HFFc6 (cell line): ENCODE measurements at regions not wholly inside any gene's neighbourhood (a gene's known extent, or its start where the extent isn't known, plus 50 kb on each side); places are given as distances from the start of the nearest gene placed in this dataset.
"Not testable (repeated sequence)": the region's sequence is repeated elsewhere in the genome, so short reads cannot be mapped to it uniquely, and the experiment has no call there.

Experiments used
- DNase-seq: peaks from one replicate; pipeline ENCODE4 v3.0.0-alpha.2; 2018
- H3K27ac Mint-ChIP-seq: 2 replicates; pipeline ENCODE4 v1.8.0; 2020; ENCODE audit warnings: mild to moderate bottlenecking, mixed read lengths
- H3K27me3 Mint-ChIP-seq: 2 replicates; pipeline ENCODE4 v1.8.0; 2021; ENCODE audit warnings: mild to moderate bottlenecking, moderate library complexity, mixed read lengths; ENCODE audit not compliant: insufficient read depth
- H3K36me3 Mint-ChIP-seq: 2 replicates; pipeline ENCODE4 v1.8.0; 2021; ENCODE audit warnings: low read depth, mixed read lengths
- H3K4me1 Mint-ChIP-seq: 2 replicates; pipeline ENCODE4 v1.8.0; 2020; ENCODE audit warnings: low read depth, mixed read lengths
- H3K4me3 Mint-ChIP-seq: 2 replicates; pipeline ENCODE4 v1.8.0; 2020; ENCODE audit warnings: mild to moderate bottlenecking, moderate library complexity, mixed read lengths
- H3K9me3 Mint-ChIP-seq: 2 replicates; pipeline ENCODE4 v1.8.0; 2020; ENCODE audit warnings: mild to moderate bottlenecking, mixed read lengths
- TF ChIP-seq, protein P1 (sequence below): fragments of 200-600 bp; sonication (generic); IDR thresholded peaks from 2 replicates; pipeline ENCODE4 v1.5.0; 2021; ENCODE audit warnings: antibody characterized with exemption, mild to moderate bottlenecking

DNA sequence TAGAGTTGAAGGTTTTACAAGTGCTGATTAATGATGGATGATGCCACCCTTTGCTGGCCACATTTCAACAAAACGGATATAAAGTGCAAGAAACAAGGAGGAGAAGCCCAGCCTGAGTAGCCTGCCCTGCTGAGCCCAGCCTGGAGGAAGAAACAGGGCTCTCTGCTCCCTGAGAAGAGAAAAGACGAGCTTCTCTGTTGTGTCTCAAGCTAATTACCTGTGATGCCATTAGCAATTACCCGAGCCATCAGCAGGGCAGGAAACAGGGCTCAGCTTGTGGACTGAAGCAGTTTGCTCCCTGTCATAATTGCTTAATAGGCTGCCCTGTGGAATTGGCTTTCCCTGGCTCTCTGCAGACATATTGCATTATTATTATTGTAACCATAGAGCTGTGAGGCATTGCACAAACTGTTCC, 709.3 kb upstream of the AUTS2 start:
- Mint-ChIP-seq H3K9me3 (peaks cover 17% of the 10 kb centered on the region), H3K36me3 (no peaks in the 10 kb centered on the region), H3K27ac (no peak overlapping the region), H3K4me1 (no peaks in the 10 kb centered on the region), H3K4me3 (no peak overlapping the region), H3K27me3 (no peaks in the 10 kb centered on the region; the same call in 1 of the 2 replicates)
- TF ChIP-seq, protein P1, sequence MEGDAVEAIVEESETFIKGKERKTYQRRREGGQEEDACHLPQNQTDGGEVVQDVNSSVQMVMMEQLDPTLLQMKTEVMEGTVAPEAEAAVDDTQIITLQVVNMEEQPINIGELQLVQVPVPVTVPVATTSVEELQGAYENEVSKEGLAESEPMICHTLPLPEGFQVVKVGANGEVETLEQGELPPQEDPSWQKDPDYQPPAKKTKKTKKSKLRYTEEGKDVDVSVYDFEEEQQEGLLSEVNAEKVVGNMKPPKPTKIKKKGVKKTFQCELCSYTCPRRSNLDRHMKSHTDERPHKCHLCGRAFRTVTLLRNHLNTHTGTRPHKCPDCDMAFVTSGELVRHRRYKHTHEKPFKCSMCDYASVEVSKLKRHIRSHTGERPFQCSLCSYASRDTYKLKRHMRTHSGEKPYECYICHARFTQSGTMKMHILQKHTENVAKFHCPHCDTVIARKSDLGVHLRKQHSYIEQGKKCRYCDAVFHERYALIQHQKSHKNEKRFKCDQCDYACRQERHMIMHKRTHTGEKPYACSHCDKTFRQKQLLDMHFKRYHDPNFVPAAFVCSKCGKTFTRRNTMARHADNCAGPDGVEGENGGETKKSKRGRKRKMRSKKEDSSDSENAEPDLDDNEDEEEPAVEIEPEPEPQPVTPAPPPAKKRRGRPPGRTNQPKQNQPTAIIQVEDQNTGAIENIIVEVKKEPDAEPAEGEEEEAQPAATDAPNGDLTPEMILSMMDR = no peak
- no peak for DNase-seq

GRCh38 chr7:68892236-68892635, 706.0 kb upstream of the AUTS2 start:
- no peaks in the 10 kb centered on the region for H3K4me1 Mint-ChIP-seq
- no peak for DNase-seq
- TF ChIP-seq, protein P1 = no peak
- H3K27ac Mint-ChIP-seq = no peak overlapping the region
- no peaks in the 10 kb centered on the region for H3K36me3 Mint-ChIP-seq
- H3K4me3 Mint-ChIP-seq = no peak overlapping the region
- H3K9me3 Mint-ChIP-seq = peaks cover 27% of the 10 kb centered on the region
- no peaks in the 10 kb centered on the region; the same call in 1 of the 2 replicates for H3K27me3 Mint-ChIP-seq

GRCh38 chr7:68893411-68893810, 704.9 kb upstream of the AUTS2 start:
- peaks cover 27% of the 10 kb centered on the region for H3K9me3 Mint-ChIP-seq
- no peak overlapping the region for H3K4me3 Mint-ChIP-seq
- no peaks in the 10 kb centered on the region; the same call in 1 of the 2 replicates for H3K27me3 Mint-ChIP-seq
- no peak for DNase-seq
- H3K27ac Mint-ChIP-seq = no peak overlapping the region
- H3K36me3 Mint-ChIP-seq = no peaks in the 10 kb centered on the region
- TF ChIP-seq, protein P1 = no peak
- H3K4me1 Mint-ChIP-seq = no peaks in the 10 kb centered on the region

- peaks cover 42% of the 10 kb centered on the region for H3K9me3 Mint-ChIP-seq
Observed at GRCh38 chr7:68899156-68899555, 699.1 kb upstream of the AUTS2 start.

DNA sequence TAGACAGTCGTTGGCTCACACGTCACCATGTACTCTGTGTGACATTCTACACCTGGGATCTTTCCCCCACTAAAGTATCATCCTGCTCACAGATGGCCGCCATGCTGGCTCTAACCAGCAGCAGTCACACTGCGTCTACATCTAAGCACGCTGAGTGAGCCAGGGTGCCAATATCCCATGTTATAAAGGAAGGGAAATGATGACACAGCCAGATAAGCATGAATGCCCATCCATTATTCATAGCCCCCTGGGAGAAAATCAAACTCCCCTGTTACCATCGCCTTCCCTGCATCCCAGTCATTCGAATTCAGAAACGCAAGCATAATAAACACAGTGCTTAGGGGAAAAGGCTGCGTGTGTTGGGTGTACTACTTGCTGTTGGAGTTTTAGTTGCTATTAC, 698.2 kb upstream of the AUTS2 start:
- Mint-ChIP-seq H3K4me1 (no peaks in the 10 kb centered on the region), H3K4me3 (no peak overlapping the region), H3K27me3 (no peaks in the 10 kb centered on the region; the same call in none of the 2 replicates), H3K36me3 (no peaks in the 10 kb centered on the region), H3K27ac (no peak overlapping the region), H3K9me3 (peaks cover 41% of the 10 kb centered on the region)
- DNase-seq = no peak
- TF ChIP-seq, protein P1 = no peak

More at GRCh38 chr7:68899156-68899555, 699.1 kb upstream of the AUTS2 start:
- H3K27ac Mint-ChIP-seq, H3K27me3 Mint-ChIP-seq, H3K36me3 Mint-ChIP-seq, DNase-seq, H3K4me3 Mint-ChIP-seq, H3K4me1 Mint-ChIP-seq: not testable (repeated sequence)

DNA sequence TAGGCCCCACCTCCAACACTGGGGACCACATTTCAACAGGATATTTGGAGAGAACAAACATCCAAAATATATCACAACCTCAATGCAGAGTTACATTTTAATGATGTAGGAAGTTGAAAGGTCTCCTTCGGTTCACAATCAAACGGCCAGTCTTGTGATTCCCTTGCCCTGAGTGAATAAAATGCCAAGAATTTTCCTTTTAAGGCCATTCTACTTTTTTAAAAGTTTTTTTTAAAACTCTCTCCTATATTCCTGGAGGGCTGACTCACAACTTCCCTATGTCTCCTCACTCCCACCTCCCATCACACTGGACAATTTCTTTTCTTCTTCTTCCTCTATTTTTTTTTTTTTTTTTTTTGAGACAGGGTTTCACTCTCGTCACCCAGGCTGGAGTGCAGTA, 693.6 kb upstream of the AUTS2 start:
- H3K27me3 Mint-ChIP-seq = no peaks in the 10 kb centered on the region; the same call in none of the 2 replicates
- peaks cover 33% of the 10 kb centered on the region for H3K9me3 Mint-ChIP-seq
- no peak overlapping the region for H3K4me3 Mint-ChIP-seq
- H3K36me3 Mint-ChIP-seq = no peaks in the 10 kb centered on the region
- TF ChIP-seq, protein P1 = no peak
- H3K4me1 Mint-ChIP-seq = no peaks in the 10 kb centered on the region
- H3K27ac Mint-ChIP-seq = no peak overlapping the region
- no peak for DNase-seq
